OCI-LY7 (cell line): ENCODE measurements at regions not wholly inside any gene's neighbourhood (a gene's known extent, or its start where the extent isn't known, plus 50 kb on each side); places are given as distances from the start of the nearest gene placed in this dataset.

Source experiments
- EZH2phosphoT487 ChIP-seq: fragments of 200-600 bp; sonication (generic); IDR thresholded peaks from 2 replicates; pipeline ENCODE4 v1.6.1; 2018; ENCODE audit warnings: low read depth, borderline replicate concordance, mild to moderate bottlenecking, mixed run types, antibody characterized with exemption, low read length, moderate library complexity, mixed read lengths
- TF ChIP-seq, protein P1 (sequence below): fragments of 200-600 bp; sonication (generic); conservative IDR thresholded peaks from 2 replicates; pipeline ENCODE4 v1.5.1; 2014; ENCODE audit warnings: mild to moderate bottlenecking, antibody characterized with exemption, low read length, moderate library complexity, mixed read lengths

DNA sequence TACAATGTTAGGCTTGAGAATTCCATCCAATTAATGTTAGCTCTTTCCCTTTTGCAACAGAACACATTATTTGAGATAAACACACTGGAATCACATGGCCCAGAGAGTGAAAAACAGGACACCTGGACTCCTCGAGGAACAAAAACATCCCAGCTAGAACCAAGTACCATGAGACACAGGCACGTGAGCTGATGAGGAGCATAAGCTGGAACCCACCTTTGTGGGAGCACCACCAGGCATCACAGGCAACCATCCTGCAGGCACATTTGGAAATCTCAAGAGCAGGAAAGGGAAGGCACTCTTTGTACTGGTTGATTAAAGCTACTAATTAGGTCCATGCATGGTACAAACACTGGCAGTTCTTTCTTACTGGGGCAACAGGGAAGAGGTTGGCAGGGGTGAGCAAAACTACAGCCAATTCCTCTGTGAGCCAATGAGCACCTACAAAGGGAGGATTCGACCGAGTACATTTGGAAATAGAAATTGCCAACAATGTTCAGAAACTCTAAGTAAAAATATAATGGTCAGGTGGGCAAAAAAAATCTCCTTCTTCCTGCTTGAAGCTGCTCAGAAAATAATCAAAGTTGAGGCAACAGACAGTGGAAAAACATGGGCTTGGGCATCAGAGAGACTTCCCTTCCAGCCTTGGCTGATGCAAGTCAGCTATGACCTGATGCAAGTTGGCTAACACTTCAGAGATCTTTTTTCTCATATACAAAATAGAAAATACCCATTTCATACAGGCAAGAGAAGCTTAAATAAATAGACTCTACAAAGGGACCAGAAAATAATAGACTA is 216.7 kb downstream of the NUAK1 start:
- TF ChIP-seq, protein P1, sequence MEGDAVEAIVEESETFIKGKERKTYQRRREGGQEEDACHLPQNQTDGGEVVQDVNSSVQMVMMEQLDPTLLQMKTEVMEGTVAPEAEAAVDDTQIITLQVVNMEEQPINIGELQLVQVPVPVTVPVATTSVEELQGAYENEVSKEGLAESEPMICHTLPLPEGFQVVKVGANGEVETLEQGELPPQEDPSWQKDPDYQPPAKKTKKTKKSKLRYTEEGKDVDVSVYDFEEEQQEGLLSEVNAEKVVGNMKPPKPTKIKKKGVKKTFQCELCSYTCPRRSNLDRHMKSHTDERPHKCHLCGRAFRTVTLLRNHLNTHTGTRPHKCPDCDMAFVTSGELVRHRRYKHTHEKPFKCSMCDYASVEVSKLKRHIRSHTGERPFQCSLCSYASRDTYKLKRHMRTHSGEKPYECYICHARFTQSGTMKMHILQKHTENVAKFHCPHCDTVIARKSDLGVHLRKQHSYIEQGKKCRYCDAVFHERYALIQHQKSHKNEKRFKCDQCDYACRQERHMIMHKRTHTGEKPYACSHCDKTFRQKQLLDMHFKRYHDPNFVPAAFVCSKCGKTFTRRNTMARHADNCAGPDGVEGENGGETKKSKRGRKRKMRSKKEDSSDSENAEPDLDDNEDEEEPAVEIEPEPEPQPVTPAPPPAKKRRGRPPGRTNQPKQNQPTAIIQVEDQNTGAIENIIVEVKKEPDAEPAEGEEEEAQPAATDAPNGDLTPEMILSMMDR = no peak
- no peak for TF ChIP-seq EZH2phosphoT487
